Amygdala (tissue), 56 donors: ENCODE measurements at regions not wholly inside any gene's neighbourhood (a gene's known extent, or its start where the extent isn't known, plus 50 kb on each side); places are given as distances from the start of the nearest gene placed in this dataset.

Source experiments
- DNase-seq, 56 donors: peaks; one replicate each; lab custom pipeline; 2025; lab: John Stamatoyannopoulos, UW

DNA sequence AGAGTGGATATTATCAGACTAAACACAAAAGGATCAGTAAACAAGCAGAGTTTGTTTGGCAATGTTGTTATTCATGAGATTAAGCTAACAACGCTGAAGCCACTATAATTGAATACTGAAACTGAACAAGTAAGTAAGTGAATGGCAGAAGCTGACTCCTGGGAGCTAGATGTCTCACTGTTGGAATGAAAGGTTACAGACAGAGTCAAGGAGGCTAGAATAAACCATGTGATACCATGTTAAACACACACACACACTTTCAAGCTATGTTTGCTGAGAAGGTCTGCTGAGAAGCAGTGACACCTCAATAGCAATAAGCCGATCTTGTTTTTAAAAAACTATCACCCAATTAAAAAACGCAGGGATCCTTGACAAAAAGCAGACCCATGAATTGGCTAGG is 1609.4 kb upstream of the MIR17HG start:
- no peak for DNase-seq

DNA sequence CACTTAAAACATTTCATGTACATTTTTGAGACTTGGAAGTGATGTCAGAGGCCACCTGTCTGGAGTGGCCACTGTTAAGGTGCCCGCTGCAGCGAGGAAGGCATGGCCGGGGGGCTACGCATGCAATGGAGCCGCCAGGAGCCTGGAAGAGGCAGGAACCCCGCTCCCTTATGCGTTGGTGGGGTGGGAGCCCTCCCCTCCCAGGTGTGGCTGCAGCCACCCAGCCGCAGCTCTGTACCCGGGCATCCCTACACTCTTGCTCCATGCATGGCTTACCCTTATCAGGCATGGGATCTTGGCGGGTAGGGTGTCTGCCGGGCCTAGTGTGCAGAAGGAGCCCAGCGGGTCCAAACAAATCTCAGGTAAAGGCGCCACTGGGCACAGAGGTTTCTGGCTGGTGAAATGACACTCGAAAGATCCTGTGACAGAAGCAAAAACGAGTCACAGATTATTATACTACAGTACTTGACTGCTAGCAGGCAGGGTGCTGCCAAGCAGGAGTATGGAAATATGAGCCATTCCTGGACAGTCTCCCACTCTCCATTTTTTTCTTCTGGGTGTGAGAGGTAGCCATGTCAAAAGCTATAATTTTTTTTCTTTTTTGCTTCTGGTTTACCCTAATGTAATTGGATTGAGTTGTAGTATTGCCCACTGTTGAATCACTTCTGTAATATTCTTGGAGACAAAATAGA is 1606.3 kb upstream of the MIR17HG start:
- DNase-seq = peak in 1 of 56 donors; percentile 0

DNA sequence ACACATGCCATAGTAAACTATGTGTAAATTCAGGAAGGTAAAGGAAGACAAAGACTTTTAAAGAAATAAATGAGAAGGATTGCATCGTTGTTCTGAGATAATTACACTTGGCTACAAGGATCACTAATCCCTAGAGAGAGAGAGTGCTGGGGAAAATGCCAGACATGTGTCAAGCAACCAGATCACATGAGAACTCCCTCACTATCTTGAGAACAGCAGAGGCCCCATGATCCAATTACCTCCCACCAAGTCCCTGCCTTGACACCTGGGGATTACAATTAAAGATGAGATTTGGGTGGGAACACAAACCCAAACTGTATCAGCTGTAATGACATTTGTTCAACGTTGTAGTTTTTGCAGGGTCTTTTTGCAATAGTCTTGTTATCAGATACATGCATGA is 1600.9 kb upstream of the MIR17HG start:
- no peak for DNase-seq

DNA sequence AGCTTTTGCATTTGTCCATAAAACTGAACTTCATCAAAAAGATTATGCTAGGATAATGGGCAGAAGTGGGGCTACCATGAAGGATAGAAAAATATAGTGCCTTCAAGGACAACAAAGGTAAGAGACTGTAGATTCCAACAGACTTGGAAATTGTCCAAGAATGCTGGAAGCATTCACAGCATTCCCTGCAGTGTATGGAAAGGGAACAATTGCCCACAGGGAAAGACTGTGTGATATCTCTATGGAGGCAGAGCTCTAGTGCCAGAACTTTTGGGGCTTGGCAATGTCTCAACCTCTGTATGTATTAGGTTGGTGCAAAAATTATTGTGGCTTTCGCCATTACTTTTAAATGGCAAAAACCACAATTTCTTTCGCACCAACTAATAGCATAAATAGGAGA is 1598.8 kb upstream of the MIR17HG start:
- DNase-seq = no peak

DNA sequence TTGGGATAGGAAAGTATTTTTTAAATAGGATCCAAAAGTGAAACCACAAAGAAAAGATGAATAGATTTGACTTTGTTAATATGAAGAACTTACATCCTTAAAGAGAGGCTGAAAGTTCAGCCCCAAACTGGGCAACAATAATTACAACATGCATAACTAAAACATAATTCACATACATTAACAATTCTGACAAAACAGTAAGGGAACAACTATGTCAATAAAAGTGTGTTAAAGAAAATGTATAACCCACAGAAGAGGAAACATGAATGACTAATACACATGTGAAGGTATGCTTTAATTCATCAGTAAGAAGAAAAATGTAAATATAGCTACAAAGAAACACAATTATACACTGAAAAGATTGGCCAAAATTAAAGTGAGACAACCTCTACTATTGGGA is 1597.6 kb upstream of the MIR17HG start:
- no peak for DNase-seq

DNA sequence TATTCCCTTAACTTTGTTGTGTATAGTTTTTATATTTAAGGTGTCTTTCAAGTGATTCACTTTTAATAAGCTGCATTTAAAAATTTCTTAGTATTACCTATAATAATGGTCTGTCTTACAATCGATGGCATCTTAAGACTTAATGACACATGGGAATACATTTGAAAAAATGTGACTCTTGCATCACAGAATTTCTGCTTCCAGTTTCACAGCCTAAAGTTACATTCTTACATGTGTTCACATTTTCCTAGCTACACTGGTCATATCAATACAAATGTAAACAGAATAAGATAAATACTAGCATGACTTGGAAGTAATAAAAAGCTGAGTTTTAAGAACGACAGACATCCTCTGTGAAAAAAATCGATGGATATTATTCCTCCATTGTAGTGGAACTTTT is 1597.1 kb upstream of the MIR17HG start:
- DNase-seq = no peak

DNA sequence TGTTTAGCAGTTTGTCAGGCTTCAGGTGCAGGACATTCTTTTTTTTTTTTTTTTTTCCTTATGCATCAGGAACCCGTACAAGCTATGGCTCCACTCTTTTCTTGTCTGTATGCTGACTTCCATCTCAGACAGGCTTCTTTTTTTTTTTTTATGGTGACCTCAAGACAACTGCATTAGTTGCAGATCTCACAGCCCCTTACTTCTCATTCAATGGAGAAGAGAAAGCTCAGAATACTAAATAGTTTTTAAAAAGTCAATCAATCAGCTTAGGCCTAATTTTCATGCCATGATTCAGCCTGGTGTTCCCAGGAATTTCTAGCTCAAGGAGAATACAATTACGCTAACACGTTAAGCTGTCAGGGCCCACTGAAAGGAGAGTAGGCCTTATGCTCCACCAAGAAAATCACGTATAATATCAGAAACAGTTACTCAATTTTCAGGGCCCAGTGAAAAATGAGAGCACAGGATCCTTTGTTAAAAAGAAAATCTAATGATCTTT is 1596.0 kb upstream of the MIR17HG start:
- DNase-seq = no peak

DNA sequence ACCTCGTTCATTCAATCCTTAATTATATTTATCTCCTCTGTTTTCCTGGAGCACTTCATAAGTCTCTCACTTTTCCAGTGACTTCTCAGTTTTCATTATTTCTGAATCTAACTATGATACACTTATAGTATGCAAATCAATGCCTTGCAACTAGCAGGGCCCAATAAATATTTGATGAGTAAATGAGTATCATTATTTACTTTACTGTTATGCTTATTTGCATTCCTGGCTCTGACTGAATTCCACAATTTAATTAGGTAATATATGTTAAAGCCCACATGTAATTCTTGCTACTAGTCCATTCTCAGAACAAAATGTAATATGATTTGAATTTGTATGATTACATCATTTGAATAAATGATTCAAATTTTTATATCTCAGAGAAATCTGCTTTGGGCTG is 1595.1 kb upstream of the MIR17HG start:
- no peak for DNase-seq

DNA sequence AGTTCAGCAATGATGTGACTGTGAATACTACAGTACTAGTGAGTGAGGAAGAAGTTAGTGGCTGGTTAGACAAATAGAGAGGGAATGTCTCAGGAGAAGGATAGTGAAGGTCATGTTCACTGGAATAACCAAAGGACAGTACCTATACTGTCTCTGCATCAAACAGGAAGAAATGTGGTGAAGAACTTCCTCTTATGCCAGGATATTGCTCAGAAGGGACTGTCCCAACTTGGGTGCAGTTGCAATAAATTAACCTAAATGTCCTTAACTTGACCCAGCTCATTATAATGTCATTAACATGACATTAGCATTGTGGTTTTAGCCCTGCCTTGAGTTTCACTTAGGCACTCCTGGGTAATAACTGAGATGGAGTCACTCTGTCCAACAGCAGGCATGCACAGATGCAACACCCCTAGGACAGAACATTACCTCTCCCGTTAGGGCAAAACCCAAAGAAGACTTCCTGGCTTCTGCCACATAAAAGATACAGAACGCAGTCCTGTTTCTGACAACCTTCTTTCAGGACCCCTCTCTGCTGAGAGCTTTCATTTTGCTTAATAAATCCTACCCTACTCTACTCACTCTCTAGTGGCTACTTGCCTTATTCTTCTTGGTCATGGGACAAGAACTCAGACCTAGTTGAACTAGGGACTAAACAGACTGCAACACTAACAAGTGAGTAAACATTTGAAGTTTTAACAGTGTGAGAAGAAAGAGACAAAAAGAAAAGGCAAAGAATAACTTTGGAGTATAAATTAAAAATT is 1591.6 kb upstream of the MIR17HG start:
- no peak for DNase-seq

DNA sequence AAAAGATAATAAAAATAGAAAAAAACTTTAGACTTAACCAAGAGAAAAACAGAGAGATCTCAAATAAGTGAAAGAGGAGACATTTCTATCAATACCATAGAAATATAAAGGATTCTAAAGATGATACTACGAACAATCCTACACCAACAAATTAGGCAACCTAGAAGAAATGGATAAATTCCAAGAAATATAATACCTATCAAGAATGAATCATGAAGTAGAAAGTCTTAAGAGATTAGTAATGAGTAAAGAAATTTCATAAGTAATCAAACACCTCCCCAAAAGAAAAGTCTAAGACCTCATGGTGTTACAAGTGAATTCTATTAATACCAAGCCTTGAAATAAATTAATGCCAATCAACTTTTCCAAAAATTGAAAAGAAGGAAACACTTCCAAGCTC is 1584.5 kb upstream of the MIR17HG start:
- DNase-seq = no peak

DNA sequence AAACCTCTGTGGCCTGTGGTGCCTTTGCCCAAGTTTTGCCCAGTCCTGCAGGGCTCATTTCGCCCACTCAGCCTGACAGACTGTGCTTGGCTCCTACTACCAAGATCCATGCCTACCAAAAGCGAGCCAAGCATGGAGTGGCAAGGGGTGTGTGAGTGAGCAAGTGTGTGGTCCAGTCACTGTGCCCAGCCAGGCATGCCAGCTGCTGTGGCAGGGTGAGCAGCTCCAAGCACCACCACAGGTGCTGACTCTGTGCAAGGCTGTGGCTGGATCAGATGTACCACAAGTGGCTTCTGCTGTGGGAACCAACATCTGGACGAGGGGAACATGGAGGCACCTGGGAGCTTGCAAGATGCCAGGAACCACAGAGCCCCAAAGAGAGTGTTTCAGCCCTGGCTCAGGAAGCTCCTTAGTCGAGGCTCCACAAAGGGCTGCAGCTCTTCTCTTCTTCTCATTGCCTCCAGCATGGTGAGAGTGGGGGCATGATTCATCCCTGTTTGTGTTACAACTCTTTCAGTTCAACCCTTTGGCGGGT is 1564.2 kb upstream of the MIR17HG start:
- DNase-seq = no peak

DNA sequence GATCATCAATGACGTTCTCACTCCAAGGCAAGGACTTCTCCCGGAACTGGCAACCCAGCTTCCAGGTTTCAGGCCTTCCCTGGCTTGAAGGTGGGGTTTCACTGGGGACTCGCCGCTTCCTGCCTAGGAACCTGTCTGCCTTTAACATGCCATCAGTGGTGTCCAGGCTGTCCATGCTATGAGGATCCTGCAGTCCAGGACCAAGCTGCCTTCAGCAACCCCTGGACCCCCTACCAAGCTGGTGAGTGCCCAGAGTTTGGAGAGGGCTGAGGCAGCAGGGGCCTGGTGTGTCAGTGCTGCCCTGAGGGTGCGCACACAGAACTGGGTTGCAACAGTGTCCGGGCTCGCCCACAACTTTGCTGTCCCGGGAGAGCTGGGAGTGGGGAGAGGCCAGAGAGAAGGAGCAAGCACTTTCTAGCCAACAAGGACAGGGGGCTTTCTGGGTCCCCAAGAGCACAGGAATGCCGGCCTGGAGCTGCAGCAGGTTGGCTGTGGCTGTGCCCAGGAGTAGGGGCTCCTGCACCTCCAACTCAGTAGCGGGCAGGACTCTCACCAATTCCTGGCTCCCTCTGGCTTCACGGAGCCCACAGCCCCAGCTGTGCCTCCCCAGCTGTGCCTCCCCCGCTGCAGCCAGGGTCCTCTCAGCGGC is 1563.2 kb upstream of the MIR17HG start:
- DNase-seq = no peak

DNA sequence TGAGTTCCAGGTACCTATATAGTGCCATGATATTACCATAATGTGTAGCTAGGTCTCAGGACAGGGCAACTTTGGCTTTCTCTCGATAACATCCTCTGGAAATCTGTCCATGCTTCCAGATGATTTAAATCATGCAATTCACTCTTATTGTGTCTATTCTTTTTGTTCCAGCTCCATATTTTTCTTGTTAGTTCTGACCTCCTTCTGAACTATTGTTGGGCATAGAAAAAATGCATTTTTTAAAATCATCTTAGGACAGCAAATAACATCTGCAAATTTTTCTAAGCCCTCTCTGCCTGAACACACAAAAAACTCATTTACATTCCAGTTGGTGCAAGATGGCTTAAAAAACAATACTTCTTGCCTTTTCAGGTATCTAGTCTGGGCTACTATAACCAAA is 1561.0 kb upstream of the MIR17HG start:
- DNase-seq = no peak

DNA sequence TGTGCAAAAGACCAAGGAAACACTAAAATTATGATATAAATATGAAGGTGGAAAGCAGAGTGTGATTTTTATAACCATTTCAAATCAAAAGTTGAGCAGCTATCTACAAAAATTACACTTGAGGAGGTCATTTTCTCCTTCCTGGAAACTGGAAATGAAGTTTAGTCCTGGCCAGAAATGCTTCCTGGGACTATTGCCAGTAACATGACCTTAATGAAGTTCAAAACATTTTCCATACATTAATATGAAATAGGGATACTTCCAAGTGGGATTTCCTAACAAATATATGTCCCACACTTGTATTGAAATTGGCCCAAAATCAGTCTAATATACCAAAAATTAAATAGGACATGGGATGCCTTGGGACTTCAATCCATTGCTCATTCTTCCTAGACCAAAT is 1556.8 kb upstream of the MIR17HG start:
- DNase-seq = no peak

DNA sequence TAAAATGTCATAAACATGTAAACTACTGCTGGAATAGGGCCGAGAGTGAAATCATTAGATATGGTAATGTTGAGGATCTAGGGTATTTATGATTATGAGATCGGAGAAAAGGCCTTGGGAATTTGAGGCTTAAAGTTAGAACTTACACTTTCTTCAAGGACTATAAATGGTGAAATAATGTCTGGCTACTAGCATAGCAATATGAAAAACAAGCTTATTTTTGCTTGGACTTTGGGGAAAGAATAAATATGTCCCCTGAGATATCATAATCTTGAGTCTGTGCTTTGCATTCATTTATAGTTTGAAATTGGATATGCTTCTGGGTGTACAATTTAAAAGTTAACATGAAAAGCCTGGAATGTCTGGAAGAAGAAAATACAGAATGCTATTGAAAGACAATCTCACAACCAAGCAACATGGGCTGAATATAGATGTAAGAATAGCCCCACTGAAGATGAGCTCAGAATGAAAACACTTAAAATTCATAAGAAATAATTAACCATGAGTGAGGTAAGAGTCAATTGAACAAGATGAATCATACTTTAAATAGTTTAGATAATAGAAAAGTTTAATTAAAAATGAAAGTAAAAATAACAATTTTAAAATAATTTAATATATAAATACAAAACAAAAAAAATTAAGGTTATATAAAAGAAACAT is 1555.4 kb upstream of the MIR17HG start:
- no peak for DNase-seq

DNA sequence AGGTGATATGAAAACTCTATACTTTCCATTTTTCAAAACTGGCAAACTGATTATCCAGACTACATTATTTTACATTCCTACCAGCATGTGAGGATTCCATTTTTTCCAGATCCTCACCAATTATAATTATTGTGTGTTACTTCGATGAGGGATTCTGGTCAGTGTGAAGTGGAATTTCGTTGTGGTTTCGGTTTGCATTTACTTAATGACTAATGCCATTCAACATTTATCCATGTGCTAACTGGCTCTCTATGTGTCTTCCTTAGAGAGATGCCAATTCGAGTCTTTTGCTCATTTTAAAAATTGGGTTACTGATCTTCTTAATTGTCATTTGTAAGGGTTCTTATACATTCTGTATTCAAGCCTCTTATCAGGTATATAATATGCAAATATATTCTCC is 1551.3 kb upstream of the MIR17HG start:
- no peak for DNase-seq

DNA sequence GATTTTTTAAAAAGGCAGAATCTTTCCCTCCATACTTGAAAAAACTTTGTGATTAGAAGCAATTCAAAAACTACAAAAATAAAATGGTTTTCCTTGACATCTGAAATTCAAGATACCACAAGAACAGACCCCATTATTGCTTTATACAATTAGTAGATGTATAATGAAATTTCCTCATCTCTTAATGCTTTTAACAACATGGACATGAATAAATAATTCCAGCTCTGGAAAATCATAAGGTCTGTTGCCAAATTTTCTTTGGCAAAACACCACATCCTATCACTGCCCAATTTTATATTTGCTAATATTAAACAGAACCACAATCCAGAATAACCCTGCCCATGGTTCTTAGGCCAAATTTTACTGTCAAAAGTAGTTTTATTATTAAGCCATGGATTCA is 1543.6 kb upstream of the MIR17HG start:
- no peak for DNase-seq

DNA sequence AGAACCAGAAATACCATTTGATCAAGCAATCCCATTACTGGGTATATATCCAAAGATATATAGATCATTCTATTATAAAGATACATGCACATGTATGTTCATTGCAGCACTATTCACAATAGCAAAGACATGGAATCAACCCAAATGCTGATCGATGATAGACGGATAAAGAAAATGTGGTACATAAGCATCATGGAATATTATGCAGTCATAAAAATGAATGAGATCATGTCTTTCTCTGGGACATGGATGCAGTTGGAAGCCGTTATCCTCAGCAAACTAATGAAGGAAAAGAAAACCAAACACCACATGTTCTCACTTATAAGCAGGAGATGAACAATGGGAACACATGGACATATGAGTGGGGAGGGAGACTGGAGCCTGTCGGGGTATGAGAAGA is 1540.9 kb upstream of the MIR17HG start:
- DNase-seq = no peak

DNA sequence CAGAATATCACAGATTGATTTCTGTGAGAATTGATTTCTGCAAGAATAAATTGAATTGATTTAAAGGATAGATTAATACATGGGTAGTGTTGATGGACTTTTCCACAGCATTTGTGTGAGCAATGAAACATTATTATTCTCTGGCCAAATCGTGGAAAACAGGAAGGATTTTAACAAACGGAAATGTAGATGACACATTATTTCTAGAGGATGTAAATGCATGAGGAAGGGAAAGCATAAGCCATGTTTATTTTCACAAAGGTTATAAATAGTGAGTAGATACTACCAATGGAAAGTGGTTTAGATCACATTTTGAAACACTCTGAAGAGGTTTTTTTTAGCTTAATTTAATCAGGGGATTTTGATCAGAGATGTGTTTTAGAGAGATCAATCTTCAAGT is 1534.6 kb upstream of the MIR17HG start:
- no peak for DNase-seq

DNA sequence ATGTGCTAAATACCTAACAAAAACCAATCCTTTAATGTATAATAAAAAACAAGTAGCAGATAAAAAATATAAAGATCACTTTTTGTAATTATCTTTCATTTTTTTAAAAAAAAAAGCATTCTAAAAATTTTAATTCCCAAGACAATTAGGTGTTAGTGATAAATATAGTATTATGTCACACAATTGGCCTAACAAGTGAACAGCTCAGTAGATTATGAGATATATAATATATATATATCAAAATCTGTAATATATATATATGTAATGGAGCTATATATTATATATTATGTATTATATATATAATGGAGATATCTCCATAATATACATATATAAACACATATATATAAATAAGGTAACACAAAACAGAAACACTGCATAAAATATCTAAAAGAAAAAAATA is 1531.1 kb upstream of the MIR17HG start:
- no peak for DNase-seq

DNA sequence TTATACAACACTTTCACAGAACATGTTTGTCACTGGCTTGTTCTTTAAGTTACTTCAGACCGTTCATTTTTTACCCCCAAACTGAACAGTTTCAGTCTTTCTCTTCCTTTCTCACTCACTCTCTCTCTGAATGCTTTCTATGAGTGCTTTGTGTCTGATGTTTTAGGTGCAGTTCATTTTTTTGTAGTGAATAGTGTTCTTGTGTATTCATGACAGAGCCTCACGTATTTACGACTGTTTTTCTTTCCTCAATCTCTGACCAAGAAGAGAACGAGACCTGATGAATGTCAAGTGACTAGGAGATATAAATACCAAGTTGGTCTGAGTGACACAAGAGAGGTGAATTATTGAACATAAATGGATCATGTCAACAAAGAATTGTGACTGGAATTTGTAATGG is 1525.0 kb upstream of the MIR17HG start:
- no peak for DNase-seq
